CD4-positive, alpha-beta memory T cell (primary cell): ENCODE measurements at regions not wholly inside any gene's neighbourhood (a gene's known extent, or its start where the extent isn't known, plus 50 kb on each side); places are given as distances from the start of the nearest gene placed in this dataset.
"Not testable (repeated sequence)": the region's sequence is repeated elsewhere in the genome, so short reads cannot be mapped to it uniquely, and the experiment has no call there.

Source experiments
- CTCF ChIA-PET: fragments of 350-600 bp; sonication (Branson Sonifier 250); formaldehyde crosslinking; loops from one replicate; lab custom pipeline; 2021; ENCODE audit warnings: inconsistent platforms; ENCODE audit not compliant: partially characterized antibody; lab: Charles Lee
- POLR2A ChIA-PET: fragments of 350-600 bp; sonication (Branson Sonifier 250); formaldehyde crosslinking; loops from one replicate; lab custom pipeline; 2021; ENCODE audit not compliant: partially characterized antibody; lab: Charles Lee
- DNase-seq, 5 donors: peaks; one replicate each; pipeline versions ENCODE4 v3.0.0 to v3.0.0-alpha.2; 2020 to 2022; ENCODE audit warnings: mixed read lengths in 1 of 5
- H3K27ac ChIP-seq: one replicate; pipeline ENCODE4 v1.7.0; 2013; ENCODE audit warnings: low read depth, low read length
- H3K27me3 ChIP-seq: 2 replicates; pipeline ENCODE4 v1.7.0; 2013; ENCODE audit warnings: mild to moderate bottlenecking, low read length, moderate library complexity; ENCODE audit not compliant: insufficient read depth
- H3K36me3 ChIP-seq: 2 replicates; pipeline ENCODE4 v1.7.0; 2013; ENCODE audit warnings: mild to moderate bottlenecking, low read length, moderate library complexity; ENCODE audit not compliant: insufficient read depth
- H3K4me1 ChIP-seq: 2 replicates; pipeline ENCODE4 v1.7.0; 2013; ENCODE audit warnings: mild to moderate bottlenecking, low read length, moderate library complexity; ENCODE audit not compliant: insufficient read depth
- H3K4me3 ChIP-seq, 2 donors: one replicate each; pipeline ENCODE4 v1.7.0; 2013; ENCODE audit warnings: low read length in 2 of 2, mild to moderate bottlenecking in 1 of 2
- H3K9me3 ChIP-seq, 2 donors: one replicate each; pipeline ENCODE4 v1.7.0; 2013; ENCODE audit warnings: low read length in 2 of 2, control low read depth in 1 of 2; ENCODE audit not compliant: control insufficient read depth in 1 of 2
- H3K27ac Mint-ChIP-seq, 7 donors: one replicate each; pipeline ENCODE4 v1.8.0; 2020 to 2021; ENCODE audit warnings: mixed read lengths in 7 of 7, mild to moderate bottlenecking in 6 of 7, inconsistent platforms in 3 of 7, moderate library complexity in 3 of 7
- H3K27me3 Mint-ChIP-seq, 2 donors: one replicate each; pipeline ENCODE4 v1.8.0; 2020 to 2021; ENCODE audit warnings: mixed read lengths in 2 of 2
- H3K36me3 Mint-ChIP-seq, 2 donors: one replicate each; pipeline ENCODE4 v1.8.0; 2020 to 2021; ENCODE audit warnings: mixed read lengths in 2 of 2, inconsistent platforms in 1 of 2, mild to moderate bottlenecking in 1 of 2
- H3K4me1 Mint-ChIP-seq, 4 donors: one replicate each; pipeline ENCODE4 v1.8.0; 2020 to 2021; ENCODE audit warnings: mixed read lengths in 4 of 4, mild to moderate bottlenecking in 1 of 4
- H3K4me3 Mint-ChIP-seq, 8 donors: one replicate each; pipeline ENCODE4 v1.8.0; 2020 to 2021; ENCODE audit warnings: mixed read lengths in 8 of 8, mild to moderate bottlenecking in 7 of 8, moderate library complexity in 6 of 8, inconsistent platforms in 3 of 8
- H3K9me3 Mint-ChIP-seq, 8 donors: one replicate each; pipeline ENCODE4 v1.8.0; 2020 to 2021; ENCODE audit warnings: mixed read lengths in 8 of 8, mild to moderate bottlenecking in 5 of 8, inconsistent platforms in 3 of 8, moderate library complexity in 1 of 8
- intact Hi-C: fragments of 100-400 bp; cut with micrococcal nuclease; formaldehyde crosslinking; loops from one replicate; pipeline ENCODE4 v1.15.1; 2023

DNA sequence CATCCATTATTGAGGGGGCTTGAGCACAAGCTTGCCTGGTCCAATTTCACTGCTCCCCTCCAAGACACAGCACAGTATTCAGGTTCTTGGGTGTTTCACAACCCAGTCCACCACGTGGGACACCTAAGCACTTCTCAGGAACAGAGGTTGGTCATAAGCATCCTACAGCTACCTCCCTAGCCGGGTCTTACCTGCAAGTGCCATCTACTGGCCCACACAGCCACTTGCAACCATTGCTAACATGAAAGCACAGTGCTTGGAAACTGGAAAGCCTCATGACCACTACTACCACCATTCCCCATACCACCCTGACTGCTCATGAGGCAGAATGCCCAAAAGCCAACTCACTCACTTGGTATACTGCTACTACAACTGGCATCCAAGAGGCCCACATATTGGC lies 105.7 kb upstream of the RPRM start:
- Mint-ChIP-seq H3K27ac (no peak overlapping the region), H3K9me3 (peaks cover 0 to 20% (median 11%) of the 10 kb centered on the region in 8 donors), H3K4me1 (no peaks in the 10 kb centered on the region), H3K36me3 (no peaks in the 10 kb centered on the region), H3K27me3 (no peaks in the 10 kb centered on the region), H3K4me3 (no peak overlapping the region)
- Histone ChIP-seq H3K4me1 (no peaks in the 10 kb centered on the region), H3K9me3 (no peaks in the 10 kb centered on the region), H3K27me3 (no peaks in the 10 kb centered on the region), H3K27ac (no peak overlapping the region), H3K36me3 (no peaks in the 10 kb centered on the region), H3K4me3 (no peak overlapping the region)
- POLR2A ChIA-PET: no interaction called here
- CTCF ChIA-PET: no interaction called here
- intact Hi-C loops: no loop called here
- no peak for DNase-seq

DNA sequence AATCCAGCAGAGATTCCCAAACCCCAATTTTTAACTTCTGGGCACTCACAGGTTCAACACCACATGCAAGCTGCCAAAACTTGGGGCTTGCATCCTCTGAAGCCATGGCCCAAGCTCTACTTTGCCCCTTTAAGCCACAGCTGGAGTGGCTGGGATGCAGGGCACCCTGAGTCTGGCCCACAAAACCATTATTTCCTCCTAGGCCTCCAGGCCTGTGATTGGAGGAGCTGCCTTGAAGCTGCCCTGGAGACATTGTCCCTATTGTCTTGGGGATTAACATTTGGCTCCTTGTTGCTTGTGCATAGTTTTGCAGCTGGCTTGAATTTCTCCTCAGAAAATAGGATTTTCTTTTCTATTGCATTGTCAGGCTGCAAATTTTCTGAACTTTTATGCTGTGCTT lies 109.8 kb upstream of the RPRM start:
- no peak for DNase-seq
- H3K4me3 ChIP-seq: no peak overlapping the region
- H3K36me3 Mint-ChIP-seq: no peaks in the 10 kb centered on the region
- H3K4me1 Mint-ChIP-seq: no peaks in the 10 kb centered on the region
- ChIA-PET POLR2A (no interaction called here), CTCF (no interaction called here)
- no peaks in the 10 kb centered on the region for H3K27me3 ChIP-seq
- H3K27ac Mint-ChIP-seq: no peak overlapping the region
- H3K4me3 Mint-ChIP-seq: no peak overlapping the region
- H3K4me1 ChIP-seq: no peaks in the 10 kb centered on the region
- no peaks in the 10 kb centered on the region for H3K9me3 ChIP-seq
- intact Hi-C loops: no loop called here
- H3K27ac ChIP-seq: no peak overlapping the region
- H3K36me3 ChIP-seq: no peaks in the 10 kb centered on the region
- H3K9me3 Mint-ChIP-seq: peaks cover 0 to 31% (median 12%) of the 10 kb centered on the region in 8 donors
- no peaks in the 10 kb centered on the region for H3K27me3 Mint-ChIP-seq

DNA sequence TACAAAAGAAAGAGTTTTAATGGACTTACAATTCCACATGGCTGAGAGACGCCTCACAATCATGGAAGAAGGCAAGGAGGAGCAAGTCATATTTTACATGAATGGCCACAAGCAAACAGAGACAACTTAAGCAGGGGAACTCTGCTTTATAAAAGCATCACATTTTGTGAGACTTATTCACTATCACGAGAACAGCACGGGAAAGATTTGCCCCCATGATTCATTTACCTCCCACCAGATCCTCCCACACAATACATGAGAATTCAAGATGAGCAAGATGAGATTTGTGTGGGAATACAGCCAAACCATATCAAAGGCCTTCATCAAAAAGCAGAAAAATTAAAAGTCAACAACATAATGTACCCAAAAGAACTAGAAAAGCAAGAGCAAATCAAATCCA lies 111.0 kb upstream of the RPRM start:
- peaks cover 0 to 31% (median 11%) of the 10 kb centered on the region in 8 donors for H3K9me3 Mint-ChIP-seq
- Histone ChIP-seq H3K4me1 (no peaks in the 10 kb centered on the region), H3K36me3 (no peaks in the 10 kb centered on the region), H3K4me3 (no peak overlapping the region), H3K27me3 (no peaks in the 10 kb centered on the region), H3K9me3 (no peaks in the 10 kb centered on the region), H3K27ac (no peak overlapping the region)
- H3K27me3 Mint-ChIP-seq: no peaks in the 10 kb centered on the region
- intact Hi-C loops: no loop called here
- POLR2A ChIA-PET: no interaction called here
- no peaks in the 10 kb centered on the region for H3K36me3 Mint-ChIP-seq
- no peak overlapping the region for H3K4me3 Mint-ChIP-seq
- CTCF ChIA-PET: no interaction called here
- no peaks in the 10 kb centered on the region for H3K4me1 Mint-ChIP-seq
- H3K27ac Mint-ChIP-seq: no peak overlapping the region
- DNase-seq: no peak

DNA sequence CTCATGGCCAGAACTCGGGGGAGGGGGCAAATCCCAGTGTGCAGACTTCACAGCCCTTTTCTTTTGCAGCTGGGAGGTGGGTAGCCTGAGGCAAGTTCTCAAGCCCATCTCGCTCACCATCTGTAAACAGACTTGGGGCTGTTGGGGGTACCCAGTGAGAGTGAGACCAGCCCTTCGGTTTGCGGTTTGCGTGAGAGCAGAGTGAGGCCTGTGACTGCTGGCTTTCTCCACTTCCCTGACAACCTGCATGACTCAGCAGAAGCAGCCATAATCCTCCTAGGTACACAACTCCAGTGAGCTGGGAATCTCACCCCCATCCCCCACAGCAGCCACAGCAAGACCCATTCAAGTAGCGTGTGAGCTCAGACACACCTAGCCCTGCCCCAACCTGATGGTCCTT lies 114.5 kb upstream of the RPRM start:
- H3K27me3 Mint-ChIP-seq, H3K27ac Mint-ChIP-seq, H3K36me3 ChIP-seq, H3K4me3 ChIP-seq, H3K9me3 ChIP-seq, POLR2A ChIA-PET, H3K27me3 ChIP-seq, H3K27ac ChIP-seq, intact Hi-C loops, H3K36me3 Mint-ChIP-seq, H3K4me3 Mint-ChIP-seq, H3K4me1 Mint-ChIP-seq, DNase-seq, CTCF ChIA-PET, H3K4me1 ChIP-seq: not testable (repeated sequence)
- peaks cover 0 to 16% (median 3%) of the 10 kb centered on the region in 8 donors for H3K9me3 Mint-ChIP-seq

DNA sequence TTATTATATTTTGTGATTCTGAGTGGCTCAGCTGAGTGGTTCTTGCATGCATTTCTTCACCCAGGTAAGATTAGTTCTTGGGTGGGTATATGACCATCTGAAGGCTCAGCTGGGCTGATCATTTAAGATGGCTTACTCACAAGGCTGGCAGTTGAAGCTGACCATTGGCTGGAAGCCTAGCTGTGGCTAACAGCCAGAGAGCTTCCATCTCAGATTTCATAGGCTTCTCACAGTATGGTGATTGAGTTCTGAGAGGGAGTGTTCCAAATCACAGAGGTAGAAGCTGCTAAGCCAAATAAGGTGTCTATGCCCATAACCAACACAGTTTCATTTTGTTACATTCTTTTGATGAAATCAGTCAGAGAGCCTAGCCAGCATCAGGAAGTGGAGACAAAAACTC lies 117.4 kb upstream of the RPRM start:
- H3K4me3 Mint-ChIP-seq: no peak overlapping the region
- Histone ChIP-seq H3K4me3 (no peak overlapping the region), H3K9me3 (no peaks in the 10 kb centered on the region), H3K27ac (no peak overlapping the region), H3K36me3 (no peaks in the 10 kb centered on the region), H3K27me3 (no peaks in the 10 kb centered on the region), H3K4me1 (no peaks in the 10 kb centered on the region)
- ChIA-PET POLR2A (no interaction called here), CTCF (no interaction called here)
- H3K27me3 Mint-ChIP-seq: no peaks in the 10 kb centered on the region
- peaks cover 0 to 8% (median 0%) of the 10 kb centered on the region in 8 donors for H3K9me3 Mint-ChIP-seq
- DNase-seq: no peak
- no peaks in the 10 kb centered on the region for H3K36me3 Mint-ChIP-seq
- H3K4me1 Mint-ChIP-seq: no peaks in the 10 kb centered on the region
- H3K27ac Mint-ChIP-seq: no peak overlapping the region
- intact Hi-C loops: no loop called here

DNA sequence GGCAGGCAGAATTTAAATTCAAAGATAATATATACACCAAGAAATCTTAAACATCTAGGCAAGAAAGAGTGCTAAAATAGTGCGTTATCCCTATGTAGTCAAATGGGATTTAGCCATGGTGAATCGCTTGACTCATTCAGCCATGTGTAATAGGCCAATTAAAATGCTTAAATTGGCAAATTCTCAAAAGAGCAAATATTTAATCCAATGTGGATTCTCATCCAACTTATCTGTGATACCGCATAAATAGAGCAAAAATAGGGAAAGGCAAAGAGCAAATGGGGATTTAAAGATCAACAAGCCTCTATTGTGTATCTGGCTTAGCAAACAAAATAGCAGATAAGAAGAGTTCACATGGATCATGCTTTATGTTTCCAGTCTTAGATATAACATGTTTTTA lies 123.2 kb upstream of the RPRM start:
- no peaks in the 10 kb centered on the region for H3K36me3 Mint-ChIP-seq
- Histone ChIP-seq H3K36me3 (no peaks in the 10 kb centered on the region), H3K27me3 (no peaks in the 10 kb centered on the region), H3K4me3 (no peak overlapping the region), H3K4me1 (no peaks in the 10 kb centered on the region), H3K27ac (no peak overlapping the region), H3K9me3 (no peaks in the 10 kb centered on the region)
- H3K27ac Mint-ChIP-seq: no peak overlapping the region
- no peaks in the 10 kb centered on the region for H3K4me1 Mint-ChIP-seq
- H3K27me3 Mint-ChIP-seq: no peaks in the 10 kb centered on the region
- no peak for DNase-seq
- H3K9me3 Mint-ChIP-seq: peaks cover 0 to 4% (median 2%) of the 10 kb centered on the region in 8 donors
- ChIA-PET POLR2A (no interaction called here), CTCF (no interaction called here)
- intact Hi-C loops: no loop called here
- H3K4me3 Mint-ChIP-seq: no peak overlapping the region

DNA sequence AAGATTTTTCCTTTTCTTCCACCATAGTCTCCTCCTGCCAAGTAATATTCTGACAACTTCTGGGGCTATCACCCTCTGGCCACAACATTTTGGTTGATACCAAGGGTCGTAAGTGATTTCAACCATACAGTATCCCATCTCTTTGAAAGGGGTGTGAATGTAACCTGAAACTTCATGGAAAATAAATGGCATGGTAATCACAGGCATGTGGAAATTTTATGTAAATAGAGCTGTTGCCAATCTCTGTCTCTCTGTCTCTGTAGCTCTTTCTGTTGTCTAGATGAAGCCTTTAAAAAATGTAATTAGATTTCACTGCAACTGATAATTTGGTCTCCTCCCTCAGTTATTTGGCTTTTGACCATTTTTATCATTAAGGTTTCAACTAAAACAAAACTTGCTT lies 125.6 kb upstream of the RPRM start:
- Histone ChIP-seq H3K27me3 (no peaks in the 10 kb centered on the region), H3K4me3 (no peak overlapping the region), H3K36me3 (no peaks in the 10 kb centered on the region), H3K4me1 (no peaks in the 10 kb centered on the region), H3K9me3 (no peaks in the 10 kb centered on the region), H3K27ac (no peak overlapping the region)
- Mint-ChIP-seq H3K9me3 (peaks cover 0 to 4% (median 3%) of the 10 kb centered on the region in 8 donors), H3K4me3 (no peak overlapping the region), H3K27me3 (no peaks in the 10 kb centered on the region), H3K4me1 (no peaks in the 10 kb centered on the region), H3K27ac (no peak overlapping the region), H3K36me3 (no peaks in the 10 kb centered on the region)
- POLR2A ChIA-PET: no interaction called here
- CTCF ChIA-PET: no interaction called here
- no peak for DNase-seq
- intact Hi-C loops: no loop called here

DNA sequence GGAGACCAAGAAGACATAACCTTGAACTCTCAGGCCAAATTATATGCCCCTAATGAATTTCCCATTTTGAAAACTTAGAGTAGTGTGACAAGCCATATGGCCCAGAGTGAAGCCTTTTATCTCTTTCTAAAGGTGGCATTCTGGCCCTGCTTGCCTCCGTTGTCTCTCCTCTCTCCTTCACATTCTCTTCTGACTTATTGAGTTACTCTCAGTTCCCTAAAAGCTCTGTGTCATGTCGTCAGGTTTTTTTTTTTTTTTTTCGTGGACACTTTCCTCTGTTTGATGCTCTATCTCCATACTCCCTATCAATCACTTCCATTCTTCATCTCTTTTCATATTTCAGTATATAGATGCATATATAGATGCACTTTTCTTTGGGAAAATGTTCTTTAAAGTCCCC lies 128.1 kb upstream of the RPRM start:
- no peaks in the 10 kb centered on the region for H3K27me3 Mint-ChIP-seq
- CTCF ChIA-PET: no interaction called here
- H3K36me3 ChIP-seq: no peaks in the 10 kb centered on the region

More for the DNA sequence above, 128.1 kb upstream of the RPRM start:
- H3K4me3 ChIP-seq: no peak overlapping the region
- no peak for DNase-seq
- H3K27me3 ChIP-seq: no peaks in the 10 kb centered on the region
- no peaks in the 10 kb centered on the region for H3K4me1 ChIP-seq
- Mint-ChIP-seq H3K9me3 (peaks cover 0 to 4% (median 3%) of the 10 kb centered on the region in 8 donors), H3K4me1 (no peaks in the 10 kb centered on the region), H3K36me3 (no peaks in the 10 kb centered on the region), H3K4me3 (no peak overlapping the region), H3K27ac (no peak overlapping the region)
- no peak overlapping the region for H3K27ac ChIP-seq
- intact Hi-C loops: no loop called here
- POLR2A ChIA-PET: no interaction called here
- H3K9me3 ChIP-seq: no peaks in the 10 kb centered on the region
